GM21737 (cell line): ENCODE measurements at regions not wholly inside any gene's neighbourhood (a gene's known extent, or its start where the extent isn't known, plus 50 kb on each side); places are given as distances from the start of the nearest gene placed in this dataset.
"Not testable (repeated sequence)": the region's sequence is repeated elsewhere in the genome, so short reads cannot be mapped to it uniquely, and the experiment has no call there.

ENCODE experiments used
- ATAC-seq: cut with Tn5 transposase; IDR thresholded peaks from one replicate; pipeline ENCODE4 v1.9.1; 2021; ENCODE audit warnings: mild to moderate bottlenecking, moderate library complexity; ENCODE audit not compliant: unreplicated experiment

GRCh38 chr17:36842231-36842819 is 95.0 kb upstream of the LHX1 start:
- no peak for ATAC-seq

- ATAC-seq, result no peak
Observed at GRCh38 chr17:36842963-36843558, 94.2 kb upstream of the LHX1 start.

GRCh38 chr17:36844013-36844412 is 93.3 kb upstream of the LHX1 start:
- ATAC-seq, result no peak

GRCh38 chr17:36844601-36845000 is 92.7 kb upstream of the LHX1 start:
- no peak for ATAC-seq

GRCh38 chr17:36845916-36846315 is 91.4 kb upstream of the LHX1 start:
- ATAC-seq, result no peak

- no peak for ATAC-seq
Observed at GRCh38 chr17:36846410-36847292, 90.6 kb upstream of the LHX1 start.

- ATAC-seq, result no peak
Observed at GRCh38 chr17:36848008-36848902, 89.0 kb upstream of the LHX1 start.

GRCh38 chr17:36849020-36849419 is 88.3 kb upstream of the LHX1 start:
- ATAC-seq, result not testable (repeated sequence)

- no peak for ATAC-seq
Observed at GRCh38 chr17:36849871-36850348, 87.4 kb upstream of the LHX1 start.

GRCh38 chr17:36850790-36851189 is 86.5 kb upstream of the LHX1 start:
- no peak for ATAC-seq

GRCh38 chr17:36851250-36851649 is 86.0 kb upstream of the LHX1 start:
- no peak for ATAC-seq

GRCh38 chr17:36852478-36852877 is 84.8 kb upstream of the LHX1 start:
- not testable (repeated sequence) for ATAC-seq

GRCh38 chr17:36854982-36855381 is 82.3 kb upstream of the LHX1 start:
- no peak for ATAC-seq

GRCh38 chr17:36855459-36855858 is 81.8 kb upstream of the LHX1 start:
- ATAC-seq, result no peak

- no peak for ATAC-seq
Observed at GRCh38 chr17:36856222-36856621, 81.1 kb upstream of the LHX1 start.

GRCh38 chr17:36856903-36857381 is 80.3 kb upstream of the LHX1 start:
- no peak for ATAC-seq

GRCh38 chr17:36857698-36858097 is 79.6 kb upstream of the LHX1 start:
- no peak for ATAC-seq

GRCh38 chr17:36858119-36859002 is 78.9 kb upstream of the LHX1 start:
- no peak for ATAC-seq

- ATAC-seq, result no peak
Observed at GRCh38 chr17:36859003-36859300, 78.3 kb upstream of the LHX1 start.

GRCh38 chr17:36859706-36860105 is 77.6 kb upstream of the LHX1 start:
- no peak for ATAC-seq
